ENCODE measurements at regions not wholly inside any gene's neighbourhood (a gene's known extent, or its start where the extent isn't known, plus 50 kb on each side); places are given as distances from the start of the nearest gene placed in this dataset.
"Not testable (repeated sequence)": the region's sequence is repeated elsewhere in the genome, so short reads cannot be mapped to it uniquely, and the experiment has no call there.

GRCh38 chr17:69672924-69673323, 258.4 kb downstream of the MAP2K6 start:
- no peak for DNase-seq (ENCODE audit: low read depth)

GRCh38 chr17:69677130-69677529, 262.6 kb downstream of the MAP2K6 start:
- DNase-seq (ENCODE audit: low read depth), result no peak

GRCh38 chr17:69678206-69678605, 263.7 kb downstream of the MAP2K6 start:
- DNase-seq (ENCODE audit: low read depth), result no peak

- no peak for DNase-seq (ENCODE audit: low read depth)
These were observed 265.3 kb downstream of the MAP2K6 start for GRCh38 chr17:69679829-69680228.

- no peak for DNase-seq (ENCODE audit: low read depth)
These were observed 269.8 kb downstream of the MAP2K6 start for GRCh38 chr17:69684251-69684650.

- not testable (repeated sequence) for DNase-seq (ENCODE audit: low read depth)
These were observed 270.7 kb downstream of the MAP2K6 start for GRCh38 chr17:69685150-69685549.

- DNase-seq (ENCODE audit: low read depth), result no peak
These were observed 276.0 kb downstream of the MAP2K6 start for GRCh38 chr17:69690531-69690930.

- no peak for DNase-seq (ENCODE audit: low read depth)
These were observed 277.7 kb downstream of the MAP2K6 start for GRCh38 chr17:69692171-69692570.

GRCh38 chr17:69695646-69696045, 281.1 kb downstream of the MAP2K6 start:
- DNase-seq (ENCODE audit: low read depth), result no peak

- no peak for DNase-seq (ENCODE audit: low read depth)
These were observed 282.2 kb downstream of the MAP2K6 start for GRCh38 chr17:69696650-69697049.

- DNase-seq (ENCODE audit: low read depth), result not testable (repeated sequence)
These were observed 283.9 kb downstream of the MAP2K6 start for GRCh38 chr17:69698352-69698751.

GRCh38 chr17:69702078-69702477, 287.6 kb downstream of the MAP2K6 start:
- no peak for DNase-seq (ENCODE audit: low read depth)

GRCh38 chr17:69703751-69704150, 289.3 kb downstream of the MAP2K6 start:
- DNase-seq (ENCODE audit: low read depth), result no peak

- DNase-seq (ENCODE audit: low read depth), result no peak
These were observed 290.4 kb downstream of the MAP2K6 start for GRCh38 chr17:69704935-69705334.

- no peak for DNase-seq (ENCODE audit: low read depth)
These were observed 291.6 kb downstream of the MAP2K6 start for GRCh38 chr17:69706127-69706526.

GRCh38 chr17:69709441-69709840, 294.9 kb downstream of the MAP2K6 start:
- DNase-seq (ENCODE audit: low read depth), result no peak

GRCh38 chr17:69710926-69711325, 296.4 kb downstream of the MAP2K6 start:
- DNase-seq (ENCODE audit: low read depth), result no peak

- no peak for DNase-seq (ENCODE audit: low read depth)
These were observed 297.0 kb downstream of the MAP2K6 start for GRCh38 chr17:69711541-69711940.

GRCh38 chr17:69712801-69713311, 298.4 kb downstream of the MAP2K6 start:
- no peak for DNase-seq (ENCODE audit: low read depth)

- no peak for DNase-seq (ENCODE audit: low read depth)
These were observed 299.3 kb downstream of the MAP2K6 start for GRCh38 chr17:69713815-69714214.

GRCh38 chr17:69714669-69715068, 300.2 kb downstream of the MAP2K6 start:
- DNase-seq (ENCODE audit: low read depth), result no peak

- no peak for DNase-seq (ENCODE audit: low read depth)
These were observed 301.2 kb downstream of the MAP2K6 start for GRCh38 chr17:69715656-69716055.

- DNase-seq (ENCODE audit: low read depth), result no peak
These were observed 302.1 kb downstream of the MAP2K6 start for GRCh38 chr17:69716556-69716955.

GRCh38 chr17:69717214-69717613, 302.7 kb downstream of the MAP2K6 start:
- DNase-seq (ENCODE audit: low read depth), result no peak

GRCh38 chr17:69717819-69718218, 303.3 kb downstream of the MAP2K6 start:
- DNase-seq (ENCODE audit: low read depth), result no peak
